ENCODE measurements at regions not wholly inside any gene's neighbourhood (a gene's known extent, or its start where the extent isn't known, plus 50 kb on each side); places are given as distances from the start of the nearest gene placed in this dataset.

- TF ChIP-seq POLR2A (IDR thresholded peaks at IDR 0.05) (no peak), CTCF (IDR thresholded peaks at IDR 0.05) (no peak)
These were observed 290.9 kb downstream of the LRRIQ3 start for GRCh38 chr1:73907051-73907450.

Data from testis (tissue), 2 donors.